ENCODE measurements at regions not wholly inside any gene's neighbourhood (a gene's known extent, or its start where the extent isn't known, plus 50 kb on each side); places are given as distances from the start of the nearest gene placed in this dataset.
"Not testable (repeated sequence)": the region's sequence is repeated elsewhere in the genome, so short reads cannot be mapped to it uniquely, and the experiment has no call there.

GRCh38 chr4:114287079-114287696, 307.7 kb upstream of the ARSJ start:
- no peak for DNase-seq (ENCODE audit: low read depth in 2 of 2)

GRCh38 chr4:114296126-114296525, 302.5 kb upstream of the UGT8 start:
- no peak for DNase-seq (ENCODE audit: low read depth in 2 of 2)

- no peak for DNase-seq (ENCODE audit: low read depth in 2 of 2)
These were observed 296.1 kb upstream of the UGT8 start for GRCh38 chr4:114302472-114302871.

DNA sequence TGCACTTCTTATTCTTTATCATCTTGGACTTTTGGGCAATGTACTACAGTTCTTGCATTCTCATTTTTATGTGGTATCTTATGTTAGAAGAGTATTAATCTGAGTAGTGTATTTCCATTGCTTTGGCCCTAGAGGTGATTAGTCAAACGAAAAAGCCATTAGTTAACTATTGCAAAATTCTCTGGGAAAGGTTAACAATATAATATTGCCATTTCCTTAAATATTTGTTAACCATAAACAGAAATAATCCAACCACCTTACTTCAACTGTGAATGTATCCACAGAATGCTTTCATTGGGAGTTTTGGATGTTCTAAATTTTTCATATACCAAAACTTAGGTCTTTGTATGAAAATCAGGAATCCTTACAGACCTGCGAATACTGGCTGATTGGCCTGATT, 294.6 kb upstream of the UGT8 start:
- DNase-seq (ENCODE audit: low read depth in 2 of 2) = no peak

DNA sequence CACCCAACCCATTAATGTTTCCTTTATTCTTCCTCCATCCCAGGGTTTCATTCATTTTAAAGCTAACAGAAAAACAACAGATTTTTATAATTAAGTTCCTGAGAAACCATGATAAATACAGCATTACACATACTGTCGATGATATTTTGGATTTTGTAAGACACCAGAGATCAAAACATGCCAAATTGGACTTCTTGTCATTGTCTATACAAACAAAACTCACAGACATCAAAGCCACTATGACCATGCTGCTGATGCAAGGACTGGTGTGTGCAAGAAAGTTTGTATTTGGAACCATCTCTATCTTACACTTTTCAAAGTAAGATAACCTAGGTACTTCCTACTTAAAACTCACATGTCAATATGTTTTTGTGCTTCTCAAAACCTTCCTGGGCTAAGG, 294.0 kb upstream of the UGT8 start:
- no peak for DNase-seq (ENCODE audit: low read depth in 2 of 2)

GRCh38 chr4:114306946-114307345, 291.7 kb upstream of the UGT8 start:
- no peak for DNase-seq (ENCODE audit: low read depth in 2 of 2)

DNA sequence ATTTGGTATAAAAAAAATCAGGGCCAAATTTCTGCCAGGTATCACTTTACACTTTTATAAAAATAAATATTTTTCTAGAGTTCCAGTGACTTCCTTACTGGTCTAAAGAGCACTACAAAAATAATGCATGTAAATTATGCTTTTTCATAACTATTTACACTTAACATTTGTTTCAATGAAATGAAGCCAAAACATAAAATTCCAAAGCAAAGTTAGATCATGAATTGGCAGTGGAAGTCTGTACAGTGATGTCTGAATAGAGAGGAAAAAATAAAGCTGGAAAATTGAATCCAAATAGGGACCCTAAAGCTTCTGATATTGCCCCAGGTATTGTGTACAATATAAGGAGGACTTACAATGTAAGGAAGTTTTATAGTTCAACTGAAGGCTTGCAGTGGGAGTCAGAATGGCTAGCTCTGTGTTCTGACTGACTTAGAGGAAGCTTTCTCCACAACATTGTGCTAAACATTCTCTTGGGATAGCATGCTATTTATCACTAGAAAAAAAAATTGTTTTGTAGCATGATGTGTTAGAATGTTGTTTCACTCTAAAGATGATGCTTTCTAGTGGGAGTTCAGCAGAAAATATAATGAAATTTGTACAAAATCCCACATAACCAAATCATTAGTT, 288.2 kb upstream of the UGT8 start:
- no peak for DNase-seq (ENCODE audit: low read depth in 2 of 2)

DNA sequence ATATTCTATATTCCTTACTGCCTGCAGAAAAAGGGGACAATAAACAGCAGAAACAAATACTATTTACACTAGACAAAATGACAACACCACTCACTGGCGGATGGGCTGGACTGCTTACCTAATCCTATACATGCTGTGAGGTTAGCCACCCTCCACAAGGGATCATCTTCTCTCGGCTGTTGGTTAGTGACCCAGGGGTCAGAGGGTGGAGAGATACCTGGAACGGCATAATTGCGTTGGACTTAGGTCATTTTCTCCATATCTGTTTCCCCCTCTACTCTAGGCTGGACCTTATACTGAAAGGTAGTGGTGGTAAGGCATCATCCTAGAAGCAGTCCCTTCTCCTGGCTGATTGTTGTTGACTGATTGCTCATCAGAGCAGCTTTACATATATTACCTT, 286.8 kb upstream of the UGT8 start:
- DNase-seq (ENCODE audit: low read depth in 2 of 2) = no peak

DNA sequence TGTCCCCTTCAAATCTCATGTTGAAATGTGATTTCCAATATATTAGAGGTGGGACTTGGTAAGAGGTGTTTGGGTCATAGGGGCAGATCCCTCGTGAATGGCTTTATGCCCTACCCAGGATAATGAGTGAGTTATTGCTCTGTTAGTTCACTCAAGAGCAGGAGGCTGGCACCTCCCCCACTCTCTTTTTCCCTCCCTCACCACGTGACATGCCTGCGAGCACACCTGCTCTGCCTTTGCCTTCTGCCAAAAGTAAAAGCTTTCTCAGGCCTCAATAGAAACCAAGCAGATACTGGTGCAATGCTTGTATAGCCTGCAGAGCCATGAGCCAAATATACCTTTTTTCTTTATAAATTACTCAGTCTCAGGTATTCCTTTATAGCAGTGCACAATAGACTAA, 286.3 kb upstream of the UGT8 start:
- DNase-seq (ENCODE audit: low read depth in 2 of 2) = no peak

- DNase-seq (ENCODE audit: low read depth in 2 of 2) = no peak
These were observed 281.8 kb upstream of the UGT8 start for GRCh38 chr4:114316789-114317188.

GRCh38 chr4:114317564-114317963, 281.0 kb upstream of the UGT8 start:
- DNase-seq (ENCODE audit: low read depth in 2 of 2) = no peak

DNA sequence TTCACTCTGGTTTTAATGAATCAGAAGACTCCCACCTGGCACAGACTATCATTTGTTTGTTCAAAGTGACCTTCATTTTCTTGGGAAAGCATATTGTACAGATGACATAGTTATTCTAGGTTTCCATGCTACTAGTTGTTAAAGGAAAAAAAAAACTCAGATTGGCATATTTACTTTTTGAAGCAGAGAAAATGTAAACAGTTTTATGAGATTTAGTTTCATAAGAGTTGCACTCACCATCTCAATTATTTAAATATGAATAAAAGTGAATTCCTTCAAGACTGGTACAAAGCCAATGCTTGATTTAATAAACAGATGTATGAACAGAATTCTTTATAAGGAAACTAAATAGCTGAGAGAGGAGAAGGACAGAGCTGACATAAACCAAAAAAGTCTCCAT, 280.3 kb upstream of the UGT8 start:
- no peak for DNase-seq (ENCODE audit: low read depth in 2 of 2)

DNA sequence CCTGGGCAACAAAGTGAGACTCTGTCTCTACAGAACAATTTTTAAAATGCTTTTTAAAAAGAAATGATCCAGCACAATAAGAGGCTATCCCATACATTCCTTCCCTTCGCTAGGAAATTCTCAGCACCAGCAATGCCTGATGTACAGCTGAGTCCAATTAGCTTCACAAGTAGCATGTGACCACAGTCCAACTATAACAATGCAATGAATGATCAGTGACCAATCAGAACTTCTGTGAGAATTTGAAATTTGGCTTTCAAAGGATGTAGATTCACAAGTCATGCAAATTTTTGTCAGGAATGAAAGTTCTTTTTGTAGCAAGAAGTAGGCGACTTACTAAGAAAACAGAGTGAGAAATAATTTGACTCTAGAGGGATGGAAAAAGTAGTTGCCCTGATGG, 278.5 kb upstream of the UGT8 start:
- DNase-seq (ENCODE audit: low read depth in 2 of 2) = no peak

- no peak for DNase-seq (ENCODE audit: low read depth in 2 of 2)
These were observed 277.2 kb upstream of the UGT8 start for GRCh38 chr4:114321366-114321765.

DNA sequence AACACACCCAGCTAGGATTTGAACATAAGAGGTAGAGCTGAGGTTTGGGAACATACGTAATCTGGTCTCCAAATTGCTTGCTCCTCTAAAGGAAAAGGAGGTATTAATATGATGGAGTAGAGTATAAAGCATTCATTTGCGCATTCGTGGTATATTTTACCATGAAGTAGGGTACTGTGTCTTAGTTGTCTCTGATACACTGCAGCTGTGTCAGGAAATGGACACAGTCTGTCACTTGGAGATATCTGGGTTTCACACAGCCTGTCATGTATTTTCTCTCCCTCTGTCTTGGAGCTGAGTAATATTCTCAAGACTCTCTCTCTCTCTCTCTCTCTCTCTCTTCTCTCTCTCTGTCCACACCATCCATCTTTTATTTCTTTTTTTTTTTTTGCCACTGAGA, 274.8 kb upstream of the UGT8 start:
- DNase-seq (ENCODE audit: low read depth in 2 of 2) = no peak

GRCh38 chr4:114326358-114326757, 272.2 kb upstream of the UGT8 start:
- DNase-seq (ENCODE audit: low read depth in 2 of 2) = no peak

DNA sequence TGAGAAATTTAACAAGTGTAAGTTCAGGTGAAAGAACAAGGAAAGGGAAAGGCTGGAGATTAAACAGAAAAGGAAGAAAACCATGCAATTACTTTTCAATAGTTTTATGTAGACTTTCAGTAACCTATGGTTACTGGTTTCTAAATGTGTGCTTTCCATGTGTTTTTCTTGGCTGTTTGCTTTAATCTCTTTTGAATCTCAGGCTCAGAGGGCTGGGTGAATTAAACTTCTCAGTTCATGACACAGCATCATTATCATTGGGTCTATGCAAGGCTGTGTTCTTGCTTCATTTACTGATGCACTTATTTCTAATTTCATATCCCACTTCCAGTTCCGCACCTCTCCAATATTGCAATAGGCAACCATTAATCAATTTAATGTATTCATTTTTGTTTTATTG, 266.5 kb upstream of the UGT8 start:
- DNase-seq (ENCODE audit: low read depth in 2 of 2) = no peak

GRCh38 chr4:114334363-114334762, 264.2 kb upstream of the UGT8 start:
- not testable (repeated sequence) for DNase-seq (ENCODE audit: low read depth in 2 of 2)

GRCh38 chr4:114334884-114335330, 263.7 kb upstream of the UGT8 start:
- no peak for DNase-seq (ENCODE audit: low read depth in 2 of 2)

GRCh38 chr4:114335339-114335738, 263.3 kb upstream of the UGT8 start:
- no peak for DNase-seq (ENCODE audit: low read depth in 2 of 2)

GRCh38 chr4:114343015-114343414, 255.6 kb upstream of the UGT8 start:
- DNase-seq (ENCODE audit: low read depth in 2 of 2) = no peak

- no peak for DNase-seq (ENCODE audit: low read depth in 2 of 2)
These were observed 248.9 kb upstream of the UGT8 start for GRCh38 chr4:114349543-114350175.

DNA sequence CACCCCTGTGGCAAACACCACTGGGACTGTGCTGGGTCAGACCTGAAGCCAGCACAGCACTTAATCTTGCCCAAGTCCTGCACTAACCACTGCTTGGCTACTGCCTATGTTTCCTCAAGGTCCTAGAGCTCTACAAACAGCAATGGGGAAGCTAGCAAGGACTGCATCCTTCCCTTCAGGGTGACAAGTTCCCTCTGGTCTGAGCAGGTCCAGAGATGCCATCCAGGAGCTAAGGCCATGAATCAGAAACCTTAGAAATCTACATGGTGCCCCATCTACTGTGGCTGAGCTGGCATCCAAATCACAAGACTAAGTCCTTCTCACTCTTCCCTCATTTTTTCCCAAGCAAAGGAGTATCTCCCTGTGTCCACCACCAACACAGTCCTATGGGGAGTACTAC, 239.7 kb upstream of the UGT8 start:
- DNase-seq (ENCODE audit: low read depth in 2 of 2) = no peak
